HCT116 (cell line): ENCODE measurements at regions not wholly inside any gene's neighbourhood (a gene's known extent, or its start where the extent isn't known, plus 50 kb on each side); places are given as distances from the start of the nearest gene placed in this dataset.

Experiments
- ATAC-seq: fragments of 200-7000 bp; cut with Tn5 transposase; 2 replicates; pipeline ENCODE4 v1.9.1; 2020; ENCODE audit warnings: mild to moderate bottlenecking, moderate library complexity
- BruUV-seq: library from RNA; stranded (reverse); fragments of 400-500 nt; replicated peaks from 2 replicates; lab custom pipeline; 2021; lab: Mats Ljungman, UMichigan
- CTCF ChIA-PET: fragments of 300-600 bp; sonication (Branson Sonifier 250); formaldehyde crosslinking; loops from one replicate; lab custom pipeline; 2021; ENCODE audit warnings: antibody characterized with exemption; lab: Charles Lee
- POLR2A ChIA-PET: fragments of 300-600, 350-600 bp; sonication (Branson Sonifier 250); formaldehyde crosslinking; loops from one replicate; lab custom pipeline; 2021; ENCODE audit warnings: antibody characterized with exemption; lab: Charles Lee
- RAD21 ChIA-PET, 2 experiments: fragments of 300-600 bp; sonication (Branson Sonifier 250); formaldehyde crosslinking; loops; one replicate each; lab custom pipeline; 2023; ENCODE audit warnings: low total read pairs in 2 of 2; ENCODE audit not compliant: uncharacterized antibody in 2 of 2, unreplicated experiment in 2 of 2, low non-redundant PET in 1 of 2; lab: Charles Lee
- DNase-seq: peaks from one replicate; pipeline ENCODE4 v3.0.0-alpha.2; 2010; ENCODE audit warnings: low read depth, low spot score
- H2AFZ ChIP-seq: fragments of 200-600 bp; shearing (Covaris generic), sonication (generic); 2 replicates; pipeline ENCODE4 v1.6.1; 2017; ENCODE audit warnings: low read depth, mixed run types, mixed read lengths, antibody characterized with exemption, low read length; ENCODE audit not compliant: poor library complexity, severe bottlenecking
- H3K27ac ChIP-seq: 2 replicates; pipeline ENCODE4 v1.5.1; 2012; ENCODE audit warnings: low read depth, low read length
- H3K27me3 ChIP-seq: fragments of 200-600 bp; sonication (generic); 2 replicates; pipeline ENCODE4 v1.6.1; 2016; ENCODE audit warnings: mixed run types, low read length, mixed read lengths; ENCODE audit not compliant: insufficient read depth
- H3K36me3 ChIP-seq, 2 experiments: fragments of 200-500 bp in 1 of 2; fragments of 200-600 bp in 1 of 2; sonication (Bioruptor generic) in 1 of 2; sonication (generic) in 1 of 2; 2 replicates each; pipeline versions ENCODE4 v1.5.1 to v1.6.1; 2014 to 2016; ENCODE audit warnings: low read length in 2 of 2, inconsistent platforms in 1 of 2, mixed read lengths in 1 of 2, mixed run types in 1 of 2; ENCODE audit not compliant: insufficient read depth in 2 of 2, control insufficient read depth in 1 of 2
- H3K4me1 ChIP-seq, 2 experiments: fragments of 200-600 bp in 1 of 2; sonication (generic) in 1 of 2; 2 replicates each; pipeline versions ENCODE4 v1.5.1 to v1.6.1; 2012 to 2017; ENCODE audit warnings: low read length in 2 of 2, inconsistent platforms in 1 of 2, mild to moderate bottlenecking in 1 of 2, mixed read lengths in 1 of 2, mixed run types in 1 of 2, moderate library complexity in 1 of 2; ENCODE audit not compliant: insufficient read depth in 2 of 2, control insufficient read depth in 1 of 2
- H3K4me2 ChIP-seq: fragments of 200-600 bp; sonication (generic); 2 replicates; pipeline ENCODE4 v1.6.1; 2017; ENCODE audit warnings: mixed run types, low read length, mixed read lengths
- H3K4me3 ChIP-seq, 2 experiments: fragments of 200-600 bp in 1 of 2; sonication (generic) in 1 of 2; replicated peaks in 1 of 2; 2 replicates each; pipeline ENCODE4 v1.5.1; 2011 to 2016; ENCODE audit warnings: low read length in 2 of 2, control low read depth in 1 of 2, low read depth in 1 of 2, mild to moderate bottlenecking in 1 of 2, mixed read lengths in 1 of 2, mixed run types in 1 of 2
- H3K79me2 ChIP-seq: fragments of 200-600 bp; sonication (generic); 2 replicates; pipeline ENCODE4 v1.6.1; 2017; ENCODE audit warnings: mild to moderate bottlenecking, mixed run types, low read length, moderate library complexity, mixed read lengths; ENCODE audit not compliant: insufficient read depth
- H3K9ac ChIP-seq: fragments of 200-600 bp; sonication (generic); 2 replicates; pipeline ENCODE4 v1.6.1; 2016; ENCODE audit warnings: low read length, mixed read lengths
- H3K9me2 ChIP-seq: fragments of 200-600 bp; sonication (generic), shearing (Covaris generic); 2 replicates; pipeline ENCODE4 v1.6.1; 2017; ENCODE audit warnings: mixed run types, mild to moderate bottlenecking, moderate library complexity; ENCODE audit not compliant: insufficient read depth
- H3K9me3 ChIP-seq, 2 experiments: fragments of 200-500 bp in 1 of 2; fragments of 200-600 bp in 1 of 2; sonication (Bioruptor generic) in 1 of 2; sonication (generic) in 1 of 2; 2 replicates each; pipeline ENCODE4 v1.6.1; 2014 to 2017; ENCODE audit warnings: low read length in 2 of 2, mixed read lengths in 2 of 2, inconsistent platforms in 1 of 2, low read depth in 1 of 2, mild to moderate bottlenecking in 1 of 2, mixed run types in 1 of 2, moderate library complexity in 1 of 2; ENCODE audit not compliant: control insufficient read depth in 1 of 2, insufficient read depth in 1 of 2
- H4K20me1 ChIP-seq: fragments of 200-600 bp; sonication (generic), shearing (Covaris generic); 2 replicates; pipeline ENCODE4 v1.6.1; 2017; ENCODE audit warnings: mixed run types, mild to moderate bottlenecking, moderate library complexity; ENCODE audit not compliant: insufficient read depth
- CBX3 ChIP-seq: IDR thresholded peaks from 2 replicates; pipeline ENCODE4 v1.6.1; 2012; ENCODE audit warnings: low read depth
- CEBPB ChIP-seq: IDR thresholded peaks from 2 replicates; pipeline ENCODE4 v1.6.1; 2012; ENCODE audit warnings: low read depth
- EGR1 ChIP-seq: IDR thresholded peaks from 2 replicates; pipeline ENCODE4 v1.6.1; 2012; ENCODE audit warnings: low read depth
- ELF1 ChIP-seq: IDR thresholded peaks from 2 replicates; pipeline ENCODE4 v1.6.1; 2012; ENCODE audit warnings: low read depth, borderline replicate concordance
- EZH2phosphoT487 ChIP-seq: fragments of 200-600 bp; IDR thresholded peaks from 2 replicates; pipeline ENCODE4 v1.6.1; 2018; ENCODE audit warnings: antibody characterized with exemption, borderline replicate concordance
- FOSL1 ChIP-seq: IDR thresholded peaks from 2 replicates; pipeline ENCODE4 v1.6.1; 2012; ENCODE audit warnings: low read depth
- JUND ChIP-seq: IDR thresholded peaks from 2 replicates; pipeline ENCODE4 v1.6.1; 2012
- POLR2AphosphoS5 ChIP-seq: IDR thresholded peaks from 2 replicates; pipeline ENCODE4 v1.6.1; 2011; ENCODE audit warnings: mild to moderate bottlenecking, low read depth, low read length, moderate library complexity
- RAD21 ChIP-seq: IDR thresholded peaks from 2 replicates; pipeline ENCODE4 v1.6.1; 2012; ENCODE audit warnings: low read depth, mild to moderate bottlenecking
- REST ChIP-seq: IDR thresholded peaks from 2 replicates; pipeline ENCODE4 v1.6.1; 2012; ENCODE audit warnings: low read depth
- TCF7L2 ChIP-seq: IDR thresholded peaks from 2 replicates; pipeline ENCODE4 v1.7.0; 2011; ENCODE audit warnings: borderline replicate concordance, inconsistent platforms; ENCODE audit not compliant: insufficient read depth, insufficient read length; ENCODE audit errors: extremely low read depth
- YY1 ChIP-seq: IDR thresholded peaks from 2 replicates; pipeline ENCODE4 v1.6.1; 2011; ENCODE audit warnings: low read length, low read depth, moderate library complexity, mild to moderate bottlenecking; ENCODE audit not compliant: insufficient replicate concordance; ENCODE audit errors: extremely low read depth
- ZFX ChIP-seq: fragments of 450-650 bp; IDR thresholded peaks from 2 replicates; pipeline ENCODE4 v1.6.1; 2017
- intact Hi-C: fragments of 100-400 bp; cut with micrococcal nuclease; formaldehyde crosslinking; loops from 2 replicates; pipeline ENCODE4 v1.10.0; 2022
- TF ChIP-seq, protein P1 (sequence below), 3 experiments: fragments of 200-600 bp in 1 of 3; sonication (generic) in 1 of 3; IDR thresholded peaks in 2 of 3; conservative IDR thresholded peaks in 1 of 3; 2 replicates each; pipeline ENCODE4 v1.5.1; 2012 to 2017; ENCODE audit warnings: low read depth in 2 of 3, low read length in 2 of 3, antibody characterized with exemption in 1 of 3, borderline replicate concordance in 1 of 3, control low read depth in 1 of 3, mild to moderate bottlenecking in 1 of 3, mixed read lengths in 1 of 3, mixed run types in 1 of 3, moderate library complexity in 1 of 3; ENCODE audit not compliant: insufficient read depth in 1 of 3

GRCh38 chr4:18754180-18754579 lies 732.6 kb upstream of the LCORL start:
- RAD21 ChIA-PET: no interaction called here
- H2AFZ ChIP-seq: no peak overlapping the region
- H3K9me2 ChIP-seq: no peaks in the 10 kb centered on the region
- intact Hi-C loops: no loop called here
- H3K27ac ChIP-seq: no peak overlapping the region
- no peaks in the 10 kb centered on the region; a peak in 1 of 4 replicates for H3K9me3 ChIP-seq
- H4K20me1 ChIP-seq: no peaks in the 10 kb centered on the region
- DNase-seq: no peak
- no peak for ATAC-seq
- H3K36me3 ChIP-seq: no peaks in the 10 kb centered on the region
- POLR2A ChIA-PET: no interaction called here
- H3K27me3 ChIP-seq: no peaks in the 10 kb centered on the region
- no peak overlapping the region for H3K4me2 ChIP-seq
- H3K9ac ChIP-seq: no peak overlapping the region
- H3K4me3 ChIP-seq: no peak overlapping the region
- no peak for TF ChIP-seq ZFX
- no peak for TF ChIP-seq JUND
- TF ChIP-seq YY1: no peak
- no peak for TF ChIP-seq EGR1
- no peak for TF ChIP-seq CBX3
- no peak for TF ChIP-seq RAD21
- TF ChIP-seq FOSL1: no peak
- no peak for TF ChIP-seq EZH2phosphoT487
- TF ChIP-seq, protein P1, sequence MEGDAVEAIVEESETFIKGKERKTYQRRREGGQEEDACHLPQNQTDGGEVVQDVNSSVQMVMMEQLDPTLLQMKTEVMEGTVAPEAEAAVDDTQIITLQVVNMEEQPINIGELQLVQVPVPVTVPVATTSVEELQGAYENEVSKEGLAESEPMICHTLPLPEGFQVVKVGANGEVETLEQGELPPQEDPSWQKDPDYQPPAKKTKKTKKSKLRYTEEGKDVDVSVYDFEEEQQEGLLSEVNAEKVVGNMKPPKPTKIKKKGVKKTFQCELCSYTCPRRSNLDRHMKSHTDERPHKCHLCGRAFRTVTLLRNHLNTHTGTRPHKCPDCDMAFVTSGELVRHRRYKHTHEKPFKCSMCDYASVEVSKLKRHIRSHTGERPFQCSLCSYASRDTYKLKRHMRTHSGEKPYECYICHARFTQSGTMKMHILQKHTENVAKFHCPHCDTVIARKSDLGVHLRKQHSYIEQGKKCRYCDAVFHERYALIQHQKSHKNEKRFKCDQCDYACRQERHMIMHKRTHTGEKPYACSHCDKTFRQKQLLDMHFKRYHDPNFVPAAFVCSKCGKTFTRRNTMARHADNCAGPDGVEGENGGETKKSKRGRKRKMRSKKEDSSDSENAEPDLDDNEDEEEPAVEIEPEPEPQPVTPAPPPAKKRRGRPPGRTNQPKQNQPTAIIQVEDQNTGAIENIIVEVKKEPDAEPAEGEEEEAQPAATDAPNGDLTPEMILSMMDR (IDR thresholded peaks at IDR 0.05 in 2 of 3, conservative IDR thresholded peaks at IDR 0.05 in 1 of 3; ENCODE audit: borderline replicate concordance in 1 of 3, insufficient read depth in 1 of 3, low read depth in 2 of 3, low read length in 2 of 3): no peak
- TF ChIP-seq CEBPB: no peak
- no peak for TF ChIP-seq TCF7L2
- TF ChIP-seq POLR2AphosphoS5: no peak
- TF ChIP-seq REST: no peak
- TF ChIP-seq ELF1: no peak
- BruUV-seq: no TSS peak
- H3K4me1 ChIP-seq: no peaks in the 10 kb centered on the region
- CTCF ChIA-PET: no interaction called here
- H3K79me2 ChIP-seq: no peaks in the 10 kb centered on the region
